Keratinocyte (primary cell): ENCODE measurements at regions not wholly inside any gene's neighbourhood (a gene's known extent, or its start where the extent isn't known, plus 50 kb on each side); places are given as distances from the start of the nearest gene placed in this dataset.

Experiments
- DNase-seq: peaks from one replicate; pipeline ENCODE4 v3.0.0-alpha.2; 2011; ENCODE audit warnings: low read depth, missing footprints, low spot score
- FAIRE-seq: peaks from 2 replicates; lab custom pipeline; 2011; peaks lifted over from hg19 to GRCh38; lab: Jason Lieb, UNC
- H2AFZ ChIP-seq: 2 replicates; pipeline ENCODE4 v1.6.0; 2012; ENCODE audit warnings: low read length, control low read depth, inconsistent platforms; ENCODE audit not compliant: control insufficient read depth
- H3K27ac ChIP-seq: 2 replicates; pipeline ENCODE4 v1.5.1; 2011; ENCODE audit warnings: low read length; ENCODE audit not compliant: control insufficient read depth, insufficient read depth
- H3K27me3 ChIP-seq: 3 replicates; pipeline ENCODE4 v1.6.0; 2011; ENCODE audit warnings: low read length; ENCODE audit not compliant: control insufficient read depth, insufficient read depth; ENCODE audit errors: extremely low read depth
- H3K36me3 ChIP-seq, 2 experiments: 2 replicates in 1 of 2; 3 replicates in 1 of 2; pipeline ENCODE4 v1.5.1; 2011; ENCODE audit warnings: low read length in 2 of 2, mild to moderate bottlenecking in 1 of 2; ENCODE audit not compliant: control insufficient read depth in 2 of 2, insufficient read depth in 2 of 2; ENCODE audit errors: extremely low read depth in 1 of 2
- H3K4me1 ChIP-seq: 3 replicates; pipeline ENCODE4 v1.5.1; 2011; ENCODE audit warnings: low read length; ENCODE audit not compliant: control insufficient read depth, insufficient read depth; ENCODE audit errors: extremely low read depth
- H3K4me2 ChIP-seq: 3 replicates; pipeline ENCODE4 v1.6.0; 2011; ENCODE audit warnings: low read depth, low read length; ENCODE audit not compliant: control insufficient read depth, insufficient read depth; ENCODE audit errors: extremely low read depth
- H3K4me3 ChIP-seq, 3 experiments: fragments of 200-600 bp in 1 of 3; sonication (generic) in 1 of 3; 2 replicates in 2 of 3; 3 replicates in 1 of 3; pipeline ENCODE4 v1.5.1; 2011 to 2016; ENCODE audit warnings: low read length in 3 of 3, mild to moderate bottlenecking in 3 of 3, control low read depth in 2 of 3, inconsistent platforms in 1 of 3, low read depth in 1 of 3, mixed read lengths in 1 of 3, mixed run types in 1 of 3, moderate library complexity in 1 of 3; ENCODE audit not compliant: control insufficient read depth in 2 of 3, insufficient read depth in 2 of 3; ENCODE audit errors: extremely low read depth in 1 of 3
- H3K79me2 ChIP-seq: 2 replicates; pipeline ENCODE4 v1.6.0; 2012; ENCODE audit warnings: low read length; ENCODE audit not compliant: control insufficient read depth, insufficient read depth
- H3K9ac ChIP-seq: 3 replicates; pipeline ENCODE4 v1.6.0; 2011; ENCODE audit warnings: low read length; ENCODE audit not compliant: control insufficient read depth, insufficient read depth; ENCODE audit errors: extremely low read depth
- H3K9me1 ChIP-seq: 3 replicates; pipeline ENCODE4 v1.6.0; 2011; ENCODE audit warnings: low read length; ENCODE audit not compliant: control insufficient read depth, insufficient read depth; ENCODE audit errors: extremely low read depth
- H3K9me3 ChIP-seq: 2 replicates; pipeline ENCODE4 v1.5.1; 2012; ENCODE audit warnings: low read depth, low read length; ENCODE audit not compliant: control insufficient read depth
- H4K20me1 ChIP-seq: 3 replicates; pipeline ENCODE4 v1.6.0; 2011; ENCODE audit warnings: low read length; ENCODE audit not compliant: control insufficient read depth, insufficient read depth; ENCODE audit errors: extremely low read depth
- EZH2 ChIP-seq: IDR thresholded peaks from one replicate; pipeline ENCODE4 v1.6.1; 2012; ENCODE audit warnings: inconsistent platforms, mild to moderate bottlenecking, low read length, moderate library complexity
- dilution Hi-C: fragments of 300-500 bp; cut with MboI; formaldehyde crosslinking; loops from one replicate; pipeline ENCODE4 v1.7.0; 2020; ENCODE audit warnings: low sequenced_read_pairs; ENCODE audit not compliant: extremely low pct_ligation_motif_present
- TF ChIP-seq, protein P1 (sequence below), 3 experiments: IDR thresholded peaks in 1 of 3; conservative IDR thresholded peaks in 1 of 3; optimal IDR thresholded peaks in 1 of 3; 2 replicates in 2 of 3; 3 replicates in 1 of 3; pipeline versions ENCODE3 to v1.5.1; 2011; ENCODE audit warnings: low read length in 3 of 3, mild to moderate bottlenecking in 3 of 3, moderate library complexity in 2 of 3, control low read depth in 1 of 3, inconsistent platforms in 1 of 3; ENCODE audit not compliant: insufficient read depth in 2 of 3; ENCODE audit errors: extremely low read depth in 1 of 3

DNA sequence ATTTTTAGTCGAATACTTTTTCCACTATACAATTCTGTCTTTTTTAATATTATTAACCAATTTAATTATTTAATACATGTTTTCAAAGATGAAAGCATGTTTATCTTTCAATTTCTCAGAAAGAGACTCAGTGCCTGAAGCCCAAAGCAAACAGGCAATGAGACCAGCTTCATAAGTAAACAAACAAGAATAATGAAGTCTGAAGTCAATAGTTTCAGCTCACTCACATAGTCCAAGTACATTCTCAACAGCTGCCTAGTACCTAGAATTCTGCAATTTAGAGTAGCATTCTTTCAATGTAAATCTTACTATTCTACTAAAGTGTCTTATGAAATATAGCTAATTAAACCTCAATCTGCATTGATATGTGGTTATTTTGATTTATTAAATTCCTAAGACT lies 626.5 kb upstream of the NRSN1 start:
- Histone ChIP-seq H3K4me2 (no peak overlapping the region), H3K4me1 (no peaks in the 10 kb centered on the region), H3K4me3 (no peak overlapping the region), H2AFZ (no peak overlapping the region), H3K79me2 (no peaks in the 10 kb centered on the region), H3K9me1 (no peaks in the 10 kb centered on the region), H3K9me3 (no peaks in the 10 kb centered on the region), H3K27me3 (no peaks in the 10 kb centered on the region), H3K36me3 (no peaks in the 10 kb centered on the region), H3K9ac (no peak overlapping the region), H3K27ac (no peak overlapping the region), H4K20me1 (no peaks in the 10 kb centered on the region)
- no peak for TF ChIP-seq EZH2
- TF ChIP-seq, protein P1, sequence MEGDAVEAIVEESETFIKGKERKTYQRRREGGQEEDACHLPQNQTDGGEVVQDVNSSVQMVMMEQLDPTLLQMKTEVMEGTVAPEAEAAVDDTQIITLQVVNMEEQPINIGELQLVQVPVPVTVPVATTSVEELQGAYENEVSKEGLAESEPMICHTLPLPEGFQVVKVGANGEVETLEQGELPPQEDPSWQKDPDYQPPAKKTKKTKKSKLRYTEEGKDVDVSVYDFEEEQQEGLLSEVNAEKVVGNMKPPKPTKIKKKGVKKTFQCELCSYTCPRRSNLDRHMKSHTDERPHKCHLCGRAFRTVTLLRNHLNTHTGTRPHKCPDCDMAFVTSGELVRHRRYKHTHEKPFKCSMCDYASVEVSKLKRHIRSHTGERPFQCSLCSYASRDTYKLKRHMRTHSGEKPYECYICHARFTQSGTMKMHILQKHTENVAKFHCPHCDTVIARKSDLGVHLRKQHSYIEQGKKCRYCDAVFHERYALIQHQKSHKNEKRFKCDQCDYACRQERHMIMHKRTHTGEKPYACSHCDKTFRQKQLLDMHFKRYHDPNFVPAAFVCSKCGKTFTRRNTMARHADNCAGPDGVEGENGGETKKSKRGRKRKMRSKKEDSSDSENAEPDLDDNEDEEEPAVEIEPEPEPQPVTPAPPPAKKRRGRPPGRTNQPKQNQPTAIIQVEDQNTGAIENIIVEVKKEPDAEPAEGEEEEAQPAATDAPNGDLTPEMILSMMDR (optimal IDR thresholded peaks at IDR 0.05 in 1 of 3, IDR thresholded peaks at IDR 0.05 in 1 of 3, conservative IDR thresholded peaks at IDR 0.05 in 1 of 3; ENCODE audit: extremely low read depth in 1 of 3, insufficient read depth in 2 of 3, low read length in 3 of 3), result no peak
- DNase-seq (no peak), FAIRE-seq (no peak)
- dilution Hi-C loops, result no loop called here

DNA sequence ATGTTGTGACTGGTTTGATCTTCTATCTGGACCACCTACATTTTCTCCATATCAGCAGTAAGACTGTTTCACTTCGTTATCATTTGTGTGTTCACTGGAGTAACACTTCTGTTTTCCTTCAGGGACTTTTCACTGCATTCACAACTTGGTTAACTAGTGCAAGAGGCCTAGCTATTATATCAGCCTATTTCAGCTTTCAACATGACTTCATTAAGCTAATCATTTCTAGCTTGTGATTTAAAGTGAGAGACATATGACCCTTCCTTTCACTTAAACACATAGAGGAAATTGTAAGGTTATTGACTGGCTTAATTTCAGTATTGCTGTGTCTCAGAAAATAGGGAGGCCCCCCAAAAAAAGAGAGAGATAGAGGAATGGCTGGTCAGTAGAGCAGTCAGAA lies 622.8 kb upstream of the NRSN1 start:
- dilution Hi-C loops, result no loop called here
- no peak for TF ChIP-seq EZH2
- TF ChIP-seq, protein P1 (optimal IDR thresholded peaks at IDR 0.05 in 1 of 3, IDR thresholded peaks at IDR 0.05 in 1 of 3, conservative IDR thresholded peaks at IDR 0.05 in 1 of 3; ENCODE audit: extremely low read depth in 1 of 3, insufficient read depth in 2 of 3, low read length in 3 of 3), result no peak
- H3K4me3 ChIP-seq, result no peak overlapping the region
- no peak overlapping the region for H2AFZ ChIP-seq
- no peak overlapping the region for H3K9ac ChIP-seq
- H3K36me3 ChIP-seq, result no peaks in the 10 kb centered on the region
- no peaks in the 10 kb centered on the region for H3K27me3 ChIP-seq
- DNase-seq (no peak), FAIRE-seq (no peak)
- H3K9me3 ChIP-seq, result no peaks in the 10 kb centered on the region
- H3K4me2 ChIP-seq, result no peak overlapping the region
- H3K79me2 ChIP-seq, result no peaks in the 10 kb centered on the region
- H3K9me1 ChIP-seq, result no peaks in the 10 kb centered on the region
- H3K27ac ChIP-seq, result no peak overlapping the region
- no peaks in the 10 kb centered on the region for H3K4me1 ChIP-seq
- H4K20me1 ChIP-seq, result no peaks in the 10 kb centered on the region
